ENCODE measurements at regions not wholly inside any gene's neighbourhood (a gene's known extent, or its start where the extent isn't known, plus 50 kb on each side); places are given as distances from the start of the nearest gene placed in this dataset.

DNA sequence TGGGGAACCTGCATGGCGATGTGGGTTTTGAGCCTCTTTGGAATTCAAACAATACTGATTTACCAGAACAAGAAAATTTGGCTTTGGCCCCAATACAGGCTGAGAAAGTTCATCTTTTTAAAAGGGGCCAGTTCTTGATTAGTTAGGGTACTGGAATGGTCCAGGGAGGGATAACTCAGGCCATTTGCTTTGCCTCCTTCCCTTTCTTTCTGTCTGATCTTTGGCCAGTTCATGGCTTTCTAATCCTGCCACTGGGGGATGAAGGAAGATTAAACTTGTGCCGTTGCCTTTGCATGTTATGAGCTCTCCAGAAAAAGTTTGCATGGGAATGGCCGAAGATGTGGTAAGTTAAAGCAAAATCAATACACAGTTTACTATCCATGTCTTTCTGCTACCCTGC is 78.4 kb downstream of the ADAMTS15 start:
- Histone ChIP-seq H3K4me3 (ENCODE audit: low read length in 3 of 3) (no peak overlapping the region), H3K27me3 (ENCODE audit: control insufficient read depth in 3 of 3, insufficient read depth in 3 of 3, low read length in 3 of 3) (no peaks in the 10 kb centered on the region), H3K36me3 (ENCODE audit: control insufficient read depth in 3 of 3, insufficient read depth in 3 of 3, low read length in 3 of 3) (no peaks in the 10 kb centered on the region), H3K9me3 (ENCODE audit: control insufficient read depth in 3 of 3, low read length in 3 of 3) (no peaks in the 10 kb centered on the region), H3K27ac (ENCODE audit: low read depth, low read length) (no peak overlapping the region), H3K4me1 (ENCODE audit: control insufficient read depth in 3 of 3, insufficient read depth in 3 of 3, low read length in 3 of 3) (peaks cover 23 to 29% (median 28%) of the 10 kb centered on the region in 3 donors), H3K9ac (ENCODE audit: low read depth in 1 of 3, low read length in 3 of 3) (no peak overlapping the region)

DNA sequence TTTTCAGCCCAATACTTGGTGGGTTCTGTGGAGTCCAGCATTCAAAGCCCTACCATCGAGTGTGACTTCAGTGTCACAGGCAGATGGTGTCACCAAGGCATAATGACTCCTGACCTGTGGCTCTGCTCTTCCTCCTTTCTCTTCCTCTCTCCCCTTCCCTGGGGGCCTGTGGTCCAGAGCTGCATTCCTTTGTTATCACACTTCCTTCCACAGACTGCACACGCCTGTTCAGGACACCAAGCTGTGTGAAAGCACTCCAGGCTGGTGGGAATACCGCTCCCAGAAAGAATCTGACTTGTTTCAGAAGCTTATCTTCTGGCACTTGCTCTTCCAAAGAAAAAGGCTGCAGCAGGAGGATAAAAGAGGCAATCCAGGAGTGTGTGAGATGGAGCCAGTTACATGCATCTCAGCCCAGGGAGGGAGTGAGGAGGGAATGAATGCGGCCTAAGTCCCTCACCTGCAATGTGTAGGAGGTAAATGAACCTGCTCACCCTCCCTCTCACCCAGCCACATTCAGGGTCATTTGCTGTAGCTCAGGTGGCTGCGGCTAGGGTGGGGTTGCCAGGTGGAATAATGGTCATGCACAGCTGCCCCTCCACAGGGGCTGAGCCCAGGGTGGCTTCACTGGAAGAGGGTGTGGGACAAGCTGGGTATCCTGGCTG is 79.3 kb downstream of the ADAMTS15 start:
- H3K27ac ChIP-seq (ENCODE audit: low read depth, low read length), result no peak overlapping the region
- no peak overlapping the region for H3K4me3 ChIP-seq (ENCODE audit: low read length in 3 of 3)
- no peaks in the 10 kb centered on the region for H3K9me3 ChIP-seq (ENCODE audit: control insufficient read depth in 3 of 3, low read length in 3 of 3)
- H3K27me3 ChIP-seq (ENCODE audit: control insufficient read depth in 3 of 3, insufficient read depth in 3 of 3, low read length in 3 of 3), result no peaks in the 10 kb centered on the region
- H3K36me3 ChIP-seq (ENCODE audit: control insufficient read depth in 3 of 3, insufficient read depth in 3 of 3, low read length in 3 of 3), result no peaks in the 10 kb centered on the region
- H3K4me1 ChIP-seq (ENCODE audit: control insufficient read depth in 3 of 3, insufficient read depth in 3 of 3, low read length in 3 of 3), result peaks cover 14 to 19% (median 19%) of the 10 kb centered on the region in 3 donors
- no peak overlapping the region for H3K9ac ChIP-seq (ENCODE audit: low read depth in 1 of 3, low read length in 3 of 3)

DNA sequence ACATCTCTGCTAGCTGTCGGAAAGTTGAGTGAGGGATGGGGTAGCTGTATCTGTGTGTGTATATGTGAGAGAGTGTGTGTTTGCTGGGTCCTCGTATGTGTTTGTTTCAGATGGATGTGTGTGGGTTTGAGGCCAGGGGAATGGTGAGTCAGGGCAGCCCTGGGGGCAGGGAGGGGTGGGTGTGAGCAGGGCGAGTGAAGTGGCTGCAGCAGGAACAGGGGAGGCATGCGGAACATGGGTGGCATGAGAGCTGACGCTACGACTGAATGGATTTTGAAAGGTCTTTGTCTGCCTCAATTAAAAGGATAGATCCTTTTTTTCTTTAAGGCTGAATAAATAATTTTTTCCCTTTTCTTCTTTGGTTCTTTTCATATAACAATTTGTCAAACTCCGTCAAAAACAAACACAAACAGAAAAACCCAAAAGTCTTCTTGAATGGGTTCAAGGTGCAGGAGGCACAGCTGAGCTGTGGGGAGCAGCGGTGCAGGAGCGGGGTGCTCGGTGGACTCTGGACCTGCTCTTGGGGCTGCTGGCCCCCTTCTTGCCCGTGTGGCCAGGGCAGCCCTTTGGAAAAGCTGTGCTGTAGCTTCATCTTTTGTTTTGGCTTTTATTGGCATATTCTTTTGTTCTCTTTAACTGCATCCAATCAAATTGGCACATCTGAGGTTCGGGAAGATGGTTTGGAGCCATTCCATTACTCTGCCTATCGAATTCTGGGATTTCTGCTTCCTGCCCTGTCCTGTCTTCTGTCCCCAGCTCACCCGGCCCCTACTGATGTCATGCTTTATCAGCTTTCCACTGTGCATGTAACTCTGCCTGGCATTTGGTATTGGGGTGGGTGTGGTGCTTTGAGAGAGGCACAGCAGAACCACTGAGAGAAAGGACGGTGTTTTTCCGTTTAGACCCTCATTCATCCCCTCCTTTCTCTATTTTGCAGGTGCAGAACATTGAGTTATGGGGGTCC is 80.1 kb downstream of the ADAMTS15 start:
- no peaks in the 10 kb centered on the region for H3K27me3 ChIP-seq (ENCODE audit: control insufficient read depth in 3 of 3, insufficient read depth in 3 of 3, low read length in 3 of 3)
- H3K36me3 ChIP-seq (ENCODE audit: control insufficient read depth in 3 of 3, insufficient read depth in 3 of 3, low read length in 3 of 3), result no peaks in the 10 kb centered on the region
- no peak overlapping the region for H3K27ac ChIP-seq (ENCODE audit: low read depth, low read length)
- peaks cover 6 to 11% (median 11%) of the 10 kb centered on the region in 3 donors for H3K4me1 ChIP-seq (ENCODE audit: control insufficient read depth in 3 of 3, insufficient read depth in 3 of 3, low read length in 3 of 3)
- no peak overlapping the region for H3K4me3 ChIP-seq (ENCODE audit: low read length in 3 of 3)
- H3K9me3 ChIP-seq (ENCODE audit: control insufficient read depth in 3 of 3, low read length in 3 of 3), result no peaks in the 10 kb centered on the region
- H3K9ac ChIP-seq (ENCODE audit: low read depth in 1 of 3, low read length in 3 of 3), result no peak overlapping the region

DNA sequence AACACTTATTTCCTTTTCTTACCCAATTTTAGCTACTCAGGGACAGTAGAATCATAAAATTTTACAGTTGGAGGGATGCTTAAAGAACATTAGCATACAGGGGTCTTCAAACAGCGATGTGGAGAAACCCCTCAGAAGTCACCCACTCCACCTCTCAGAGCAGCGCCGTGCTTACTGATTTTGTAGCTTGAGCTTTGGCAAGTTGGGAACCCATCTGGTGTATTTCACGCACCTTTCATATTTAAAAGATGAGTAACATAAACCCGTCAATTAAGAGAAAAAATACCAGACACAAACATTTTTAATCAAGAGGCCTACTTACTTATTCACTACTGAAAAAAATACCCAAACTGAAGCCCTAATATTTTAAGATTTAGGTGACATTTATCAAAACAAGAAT is 80.9 kb downstream of the ADAMTS15 start:
- Histone ChIP-seq H3K4me1 (ENCODE audit: control insufficient read depth in 3 of 3, insufficient read depth in 3 of 3, low read length in 3 of 3) (peaks cover 6 to 8% (median 6%) of the 10 kb centered on the region in 3 donors), H3K36me3 (ENCODE audit: control insufficient read depth in 3 of 3, insufficient read depth in 3 of 3, low read length in 3 of 3) (no peaks in the 10 kb centered on the region), H3K9me3 (ENCODE audit: control insufficient read depth in 3 of 3, low read length in 3 of 3) (no peaks in the 10 kb centered on the region), H3K4me3 (ENCODE audit: low read length in 3 of 3) (no peak overlapping the region), H3K27me3 (ENCODE audit: control insufficient read depth in 3 of 3, insufficient read depth in 3 of 3, low read length in 3 of 3) (no peaks in the 10 kb centered on the region), H3K27ac (ENCODE audit: low read depth, low read length) (no peak overlapping the region), H3K9ac (ENCODE audit: low read depth in 1 of 3, low read length in 3 of 3) (no peak overlapping the region)

DNA sequence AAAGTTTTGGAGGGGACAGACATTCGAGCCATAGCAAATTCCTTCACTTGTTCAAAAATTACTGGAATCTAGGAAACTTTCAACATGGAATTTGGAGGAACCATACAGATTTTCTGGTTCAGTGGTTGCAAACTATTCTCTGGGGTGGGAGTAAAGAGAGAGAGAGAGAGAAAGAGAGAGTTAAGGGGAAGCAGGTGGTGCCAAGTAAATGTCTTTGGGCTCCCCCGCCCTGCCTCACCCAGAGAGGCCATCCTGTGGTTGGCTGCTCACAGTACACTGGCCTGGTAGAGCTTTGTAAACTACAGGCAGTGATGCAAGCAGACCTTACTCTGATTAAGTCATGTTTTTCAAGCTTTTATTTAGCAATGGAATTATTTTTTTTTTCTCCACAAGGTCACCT is 82.6 kb downstream of the ADAMTS15 start:
- no peak overlapping the region for H3K9ac ChIP-seq (ENCODE audit: low read depth in 1 of 3, low read length in 3 of 3)
- no peaks in the 10 kb centered on the region for H3K9me3 ChIP-seq (ENCODE audit: control insufficient read depth in 3 of 3, low read length in 3 of 3)
- peaks cover 6 to 8% (median 6%) of the 10 kb centered on the region in 3 donors for H3K4me1 ChIP-seq (ENCODE audit: control insufficient read depth in 3 of 3, insufficient read depth in 3 of 3, low read length in 3 of 3)
- H3K27me3 ChIP-seq (ENCODE audit: control insufficient read depth in 3 of 3, insufficient read depth in 3 of 3, low read length in 3 of 3), result no peaks in the 10 kb centered on the region
- H3K36me3 ChIP-seq (ENCODE audit: control insufficient read depth in 3 of 3, insufficient read depth in 3 of 3, low read length in 3 of 3), result no peaks in the 10 kb centered on the region
- no peak overlapping the region for H3K27ac ChIP-seq (ENCODE audit: low read depth, low read length)
- no peak overlapping the region for H3K4me3 ChIP-seq (ENCODE audit: low read length in 3 of 3)

DNA sequence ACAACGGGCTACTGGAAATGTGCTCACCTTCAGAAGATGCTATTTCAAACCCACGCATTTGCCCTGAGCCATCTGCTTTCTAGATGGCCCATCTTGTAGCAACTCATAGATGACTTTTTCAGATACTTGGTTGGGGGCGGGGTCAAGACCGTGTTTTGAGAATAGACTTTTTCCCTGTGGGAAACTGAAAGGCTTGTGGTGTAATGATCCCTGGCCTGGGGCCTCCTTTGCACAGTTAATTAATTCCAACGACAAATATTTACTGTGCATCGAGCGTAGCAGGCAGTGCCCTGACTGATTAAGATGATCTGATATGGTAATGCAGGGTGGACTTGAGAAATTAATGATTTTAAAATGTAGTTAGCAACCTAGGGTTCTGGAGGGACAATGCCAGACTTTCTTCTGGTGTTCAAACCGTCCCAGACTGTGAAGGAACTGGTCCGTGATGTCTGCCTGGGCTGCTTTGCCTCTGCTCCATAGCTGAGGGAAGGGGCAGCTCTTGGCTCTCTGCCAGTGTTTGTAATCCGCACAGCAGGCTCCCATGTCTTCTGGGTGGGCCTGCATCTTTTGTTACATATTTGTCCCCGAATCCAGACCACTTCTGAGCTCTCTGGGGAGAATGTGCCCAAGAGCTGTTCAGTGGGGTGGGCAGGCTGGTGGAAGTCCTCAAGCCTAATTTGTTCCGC is 84.8 kb downstream of the ADAMTS15 start:
- Histone ChIP-seq H3K27me3 (ENCODE audit: control insufficient read depth in 3 of 3, insufficient read depth in 3 of 3, low read length in 3 of 3) (no peaks in the 10 kb centered on the region), H3K4me3 (ENCODE audit: low read length in 3 of 3) (no peak overlapping the region), H3K9ac (ENCODE audit: low read depth in 1 of 3, low read length in 3 of 3) (no peak overlapping the region), H3K36me3 (ENCODE audit: control insufficient read depth in 3 of 3, insufficient read depth in 3 of 3, low read length in 3 of 3) (no peaks in the 10 kb centered on the region), H3K4me1 (ENCODE audit: control insufficient read depth in 3 of 3, insufficient read depth in 3 of 3, low read length in 3 of 3) (no peaks in the 10 kb centered on the region), H3K9me3 (ENCODE audit: control insufficient read depth in 3 of 3, low read length in 3 of 3) (no peaks in the 10 kb centered on the region), H3K27ac (ENCODE audit: low read depth, low read length) (no peak overlapping the region)

DNA sequence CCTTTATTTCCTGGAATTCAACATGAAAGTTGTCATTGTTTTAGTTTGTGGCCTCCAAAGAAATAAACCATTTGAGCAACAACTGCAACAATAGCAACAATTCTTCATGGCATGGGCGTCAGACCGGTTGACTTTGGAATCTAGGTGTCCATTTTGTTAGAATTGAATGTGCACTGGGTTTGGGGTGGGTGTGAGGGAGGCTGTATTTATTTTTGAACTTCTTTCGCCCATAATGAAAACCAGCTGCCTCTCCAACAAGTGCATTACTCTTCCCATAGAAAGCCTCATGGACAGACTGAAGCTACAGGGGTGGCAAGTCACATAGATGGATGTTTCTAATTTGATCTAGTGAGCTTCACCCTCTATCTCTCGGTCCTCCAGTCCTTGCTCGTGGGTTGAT is 85.4 kb downstream of the ADAMTS15 start:
- Histone ChIP-seq H3K4me1 (ENCODE audit: control insufficient read depth in 3 of 3, insufficient read depth in 3 of 3, low read length in 3 of 3) (no peaks in the 10 kb centered on the region), H3K9me3 (ENCODE audit: control insufficient read depth in 3 of 3, low read length in 3 of 3) (no peaks in the 10 kb centered on the region), H3K9ac (ENCODE audit: low read depth in 1 of 3, low read length in 3 of 3) (no peak overlapping the region)

DNA sequence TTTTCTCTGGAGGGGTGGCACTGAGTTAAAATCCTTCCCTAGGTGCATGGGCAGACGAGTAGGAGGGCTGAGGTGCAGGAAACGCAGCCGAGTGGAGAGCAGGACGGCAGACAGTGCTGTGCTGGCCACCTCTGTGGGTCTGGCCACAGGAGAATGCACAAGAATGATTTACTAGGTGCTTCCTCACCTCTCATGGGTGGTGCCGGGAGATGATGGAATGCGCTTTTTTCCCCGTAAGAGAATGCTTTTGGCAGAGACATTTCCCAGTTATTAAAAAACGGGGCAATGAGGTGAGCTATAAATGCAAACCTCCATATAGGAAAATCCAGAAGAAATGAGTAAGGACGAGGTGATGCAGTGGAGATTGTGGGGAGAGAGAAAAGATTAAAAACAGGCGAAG is 86.1 kb downstream of the ADAMTS15 start:
- Histone ChIP-seq H3K9me3 (ENCODE audit: control insufficient read depth in 3 of 3, low read length in 3 of 3) (no peaks in the 10 kb centered on the region), H3K36me3 (ENCODE audit: control insufficient read depth in 3 of 3, insufficient read depth in 3 of 3, low read length in 3 of 3) (no peaks in the 10 kb centered on the region), H3K4me3 (ENCODE audit: low read length in 3 of 3) (no peak overlapping the region), H3K4me1 (ENCODE audit: control insufficient read depth in 3 of 3, insufficient read depth in 3 of 3, low read length in 3 of 3) (no peaks in the 10 kb centered on the region), H3K27ac (ENCODE audit: low read depth, low read length) (no peak overlapping the region), H3K27me3 (ENCODE audit: control insufficient read depth in 3 of 3, insufficient read depth in 3 of 3, low read length in 3 of 3) (no peaks in the 10 kb centered on the region), H3K9ac (ENCODE audit: low read depth in 1 of 3, low read length in 3 of 3) (no peak overlapping the region)

More for the DNA sequence above, 85.4 kb downstream of the ADAMTS15 start:
- Histone ChIP-seq H3K27ac (ENCODE audit: low read depth, low read length) (no peak overlapping the region), H3K36me3 (ENCODE audit: control insufficient read depth in 3 of 3, insufficient read depth in 3 of 3, low read length in 3 of 3) (no peaks in the 10 kb centered on the region), H3K27me3 (ENCODE audit: control insufficient read depth in 3 of 3, insufficient read depth in 3 of 3, low read length in 3 of 3) (no peaks in the 10 kb centered on the region), H3K4me3 (ENCODE audit: low read length in 3 of 3) (no peak overlapping the region)

DNA sequence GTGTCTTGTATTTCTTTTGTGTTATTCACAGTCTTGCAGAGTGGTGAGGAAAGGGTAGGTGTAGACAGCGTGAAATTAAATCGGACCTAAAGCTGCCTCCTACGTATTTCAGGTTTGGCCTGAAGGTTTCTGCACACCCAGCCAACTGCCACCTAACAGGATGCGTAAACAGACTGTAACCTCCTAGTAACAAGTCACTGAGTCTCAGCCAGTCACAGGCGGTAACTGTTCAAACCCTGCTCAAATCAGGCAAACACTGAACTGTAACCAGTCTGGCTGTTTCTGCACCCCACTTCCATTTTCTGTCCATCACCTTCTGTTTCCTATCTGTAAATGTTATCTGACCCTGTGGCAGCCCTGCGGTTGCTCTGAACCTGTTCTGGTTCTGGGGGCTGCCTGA is 87.1 kb downstream of the ADAMTS15 start:
- Histone ChIP-seq H3K9ac (ENCODE audit: low read depth in 1 of 3, low read length in 3 of 3) (no peak overlapping the region), H3K4me3 (ENCODE audit: low read length in 3 of 3) (no peak overlapping the region), H3K36me3 (ENCODE audit: control insufficient read depth in 3 of 3, insufficient read depth in 3 of 3, low read length in 3 of 3) (no peaks in the 10 kb centered on the region), H3K27ac (ENCODE audit: low read depth, low read length) (no peak overlapping the region), H3K4me1 (ENCODE audit: control insufficient read depth in 3 of 3, insufficient read depth in 3 of 3, low read length in 3 of 3) (no peaks in the 10 kb centered on the region), H3K9me3 (ENCODE audit: control insufficient read depth in 3 of 3, low read length in 3 of 3) (no peaks in the 10 kb centered on the region), H3K27me3 (ENCODE audit: control insufficient read depth in 3 of 3, insufficient read depth in 3 of 3, low read length in 3 of 3) (no peaks in the 10 kb centered on the region)

All from skeletal muscle tissue (tissue), 3 donors.